Liver (tissue), 3 donors: ENCODE measurements at regions not wholly inside any gene's neighbourhood (a gene's known extent, or its start where the extent isn't known, plus 50 kb on each side); places are given as distances from the start of the nearest gene placed in this dataset.

Experiments used
- ATF3 ChIP-seq: IDR thresholded peaks from 2 replicates; pipeline ENCODE4 v1.6.1; 2016; ENCODE audit warnings: antibody characterized with exemption
- CTCF ChIP-seq: fragments of 150-350 bp; IDR thresholded peaks from 2 replicates; pipeline ENCODE4 v1.5.1; 2017; ENCODE audit warnings: improper control_type of control experiment, low read depth, low read length; ENCODE audit not compliant: missing input control
- HNF4A ChIP-seq, 2 donors: conservative IDR thresholded peaks; 2 replicates each; pipeline ENCODE4 v1.6.1; 2016; ENCODE audit warnings: antibody characterized with exemption in 2 of 2, mild to moderate bottlenecking in 2 of 2
- JUND ChIP-seq, 2 donors: IDR thresholded peaks; 2 replicates each; pipeline ENCODE4 v1.6.1; 2016; ENCODE audit warnings: antibody characterized with exemption in 2 of 2
- REST ChIP-seq: IDR thresholded peaks from 2 replicates; pipeline ENCODE4 v1.6.1; 2016; ENCODE audit warnings: antibody characterized with exemption, mild to moderate bottlenecking
- SP1 ChIP-seq: IDR thresholded peaks from 2 replicates; pipeline ENCODE4 v1.6.1; 2018; ENCODE audit warnings: antibody characterized with exemption, mild to moderate bottlenecking
- ZBTB33 ChIP-seq: IDR thresholded peaks from 2 replicates; pipeline ENCODE4 v1.6.1; 2016; ENCODE audit warnings: antibody characterized with exemption
- donor health status: healthy.
- donor health status: healthy.

GRCh38 chr2:145002624-145003023 lies 482.7 kb upstream of the ZEB2 start:
- no peak for TF ChIP-seq JUND (IDR thresholded peaks at IDR 0.05)
- TF ChIP-seq SP1, result no peak
- TF ChIP-seq ZBTB33, result no peak
- TF ChIP-seq CTCF, result no peak
- TF ChIP-seq REST, result no peak
- TF ChIP-seq HNF4A (conservative IDR thresholded peaks at IDR 0.05), result no peak
- TF ChIP-seq ATF3, result no peak
